Lower leg skin (tissue), 3 donors: ENCODE measurements at regions not wholly inside any gene's neighbourhood (a gene's known extent, or its start where the extent isn't known, plus 50 kb on each side); places are given as distances from the start of the nearest gene placed in this dataset.

ENCODE experiments used
- CTCF ChIP-seq, 3 donors: fragments of 450-650 bp; IDR thresholded peaks; one replicate each; pipeline ENCODE4 v1.5.1; 2016; ENCODE audit warnings: antibody characterized with exemption in 3 of 3, mild to moderate bottlenecking in 3 of 3, moderate library complexity in 2 of 3
- POLR2A ChIP-seq, 2 donors: fragments of 450-650 bp; IDR thresholded peaks; one replicate each; pipeline ENCODE4 v1.6.1; 2016 to 2017; ENCODE audit warnings: antibody characterized with exemption in 2 of 2, mild to moderate bottlenecking in 1 of 2, moderate library complexity in 1 of 2

GRCh38 chr6:82608781-82609180 lies 245.2 kb downstream of the TPBG start:
- TF ChIP-seq POLR2A (IDR thresholded peaks at IDR 0.05) (no peak), CTCF (IDR thresholded peaks at IDR 0.05) (no peak)
